GM12878 (cell line): ENCODE measurements at regions not wholly inside any gene's neighbourhood (a gene's known extent, or its start where the extent isn't known, plus 50 kb on each side); places are given as distances from the start of the nearest gene placed in this dataset.

Experiments
- ATAC-seq: fragments of 200-7000 bp; cut with Tn5 transposase; 3 replicates; pipeline ENCODE4 v1.9.1; 2020; ENCODE audit warnings: mild to moderate bottlenecking, moderate library complexity
- BruUV-seq: library from RNA; stranded (reverse); fragments of 400-500 nt; replicated peaks from 2 replicates; lab custom pipeline; 2021; lab: Mats Ljungman, UMichigan
- CTCF ChIA-PET: fragments of 300-600 bp; sonication (Branson Sonifier 250); formaldehyde crosslinking; extraction: SDS; loops from one replicate; lab custom pipeline; 2021; ENCODE audit warnings: inconsistent platforms; lab: Yijun Ruan, JAX
- POLR2A ChIA-PET: fragments of 350-600 bp; formaldehyde crosslinking; extraction: SDS; loops from one replicate; lab custom pipeline; 2021; ENCODE audit warnings: inconsistent platforms; lab: Charles Lee
- RAD21 ChIA-PET: fragments of 300-600 bp; sonication (Branson Sonifier 250); formaldehyde crosslinking; loops from one replicate; lab custom pipeline; 2023; ENCODE audit warnings: antibody characterized with exemption; ENCODE audit not compliant: unreplicated experiment; lab: Charles Lee
- SMC1A ChIA-PET: fragments of 300-600 bp; sonication (Branson Sonifier 250); formaldehyde crosslinking; loops from one replicate; lab custom pipeline; 2023; ENCODE audit not compliant: unreplicated experiment, uncharacterized antibody; lab: Charles Lee
- DNase-seq: peaks from one replicate; pipeline ENCODE4 v3.0.0-alpha.2; 2011; ENCODE audit warnings: low read depth, low spot score
- FAIRE-seq: peaks from 3 replicates; lab custom pipeline; 2011; peaks lifted over from hg19 to GRCh38; lab: Jason Lieb, UNC
- H2AFZ ChIP-seq: 2 replicates; pipeline ENCODE4 v1.6.0; 2011; ENCODE audit warnings: low read depth, low read length, control low read depth; ENCODE audit not compliant: control insufficient read depth
- H3K27ac ChIP-seq: 2 replicates; pipeline ENCODE4 v1.5.1; 2011; ENCODE audit warnings: control low read depth; ENCODE audit not compliant: control insufficient read depth, insufficient read depth
- H3K27me3 ChIP-seq, 2 experiments: replicated peaks in 1 of 2; 2 replicates each; pipeline versions ENCODE4 v1.6.0 to v1.6.1; 2011; ENCODE audit warnings: low read length in 1 of 2; ENCODE audit not compliant: control insufficient read depth in 2 of 2, insufficient read depth in 2 of 2
- H3K36me3 ChIP-seq, 2 experiments: 2 replicates each; pipeline ENCODE4 v1.5.1; 2011; ENCODE audit warnings: low read length in 1 of 2; ENCODE audit not compliant: control insufficient read depth in 2 of 2, insufficient read depth in 2 of 2
- H3K4me1 ChIP-seq: 2 replicates; pipeline ENCODE4 v1.6.1; 2011; ENCODE audit warnings: mild to moderate bottlenecking, low read length, moderate library complexity, mixed read lengths; ENCODE audit not compliant: control insufficient read depth, insufficient read depth
- H3K4me2 ChIP-seq: 2 replicates; pipeline ENCODE4 v1.6.0; 2011; ENCODE audit warnings: control low read depth; ENCODE audit not compliant: control insufficient read depth, insufficient read depth
- H3K4me3 ChIP-seq: fragments of 200-600 bp; sonication (generic); 2 replicates; pipeline ENCODE4 v1.5.1; 2016
- H3K79me2 ChIP-seq: 2 replicates; pipeline ENCODE4 v1.6.0; 2011; ENCODE audit warnings: low read length; ENCODE audit not compliant: control insufficient read depth, insufficient read depth
- H3K9ac ChIP-seq: 2 replicates; pipeline ENCODE4 v1.8.0; 2011; ENCODE audit warnings: low read length, control low read depth, mixed read lengths; ENCODE audit not compliant: control insufficient read depth, insufficient read depth
- H3K9me3 ChIP-seq: replicated peaks from 3 replicates; pipeline ENCODE4 v1.5.1; 2011; ENCODE audit warnings: mild to moderate bottlenecking, low read length; ENCODE audit not compliant: control insufficient read depth, insufficient read depth
- H4K20me1 ChIP-seq: 2 replicates; pipeline ENCODE4 v1.6.0; 2011; ENCODE audit not compliant: control insufficient read depth, insufficient read depth
- CEBPB ChIP-seq, 2 experiments: fragments of 150-350 bp in 1 of 2; IDR thresholded peaks; 2 replicates each; pipeline ENCODE4 v1.6.1; 2012 to 2014; ENCODE audit warnings: low read depth in 2 of 2, low read length in 2 of 2, borderline replicate concordance in 1 of 2, inconsistent platforms in 1 of 2
- FOS ChIP-seq: IDR thresholded peaks from 3 replicates; pipeline ENCODE4 v1.6.1; 2011; ENCODE audit warnings: borderline replicate concordance; ENCODE audit not compliant: insufficient read length; ENCODE audit errors: extremely low read depth
- IKZF2 ChIP-seq, 2 experiments: fragments of 450-650 bp; IDR thresholded peaks; 2 replicates each; pipeline ENCODE4 v1.6.1; 2017; ENCODE audit warnings: mild to moderate bottlenecking in 2 of 2, moderate library complexity in 2 of 2
- KAT2A ChIP-seq: conservative IDR thresholded peaks from 2 replicates; pipeline ENCODE4 v1.6.1; 2011; ENCODE audit warnings: low read depth, low read length; ENCODE audit not compliant: control insufficient read depth
- MTA3 ChIP-seq: IDR thresholded peaks from 2 replicates; pipeline ENCODE4 v1.6.1; 2012; ENCODE audit warnings: low read length, inconsistent platforms, borderline replicate concordance
- REST ChIP-seq: IDR thresholded peaks from 2 replicates; pipeline ENCODE4 v1.6.1; 2012; ENCODE audit warnings: mild to moderate bottlenecking, low read depth, low read length
- SIX5 ChIP-seq: IDR thresholded peaks from 2 replicates; pipeline ENCODE4 v1.6.1; 2011; ENCODE audit warnings: mild to moderate bottlenecking, low read depth, low read length, moderate library complexity; ENCODE audit not compliant: severe bottlenecking
- STAT1 ChIP-seq: fragments of 450-650 bp; conservative IDR thresholded peaks from 2 replicates; pipeline ENCODE4 v1.6.1; 2014; ENCODE audit warnings: antibody characterized with exemption, mild to moderate bottlenecking
- SUPT20H ChIP-seq: IDR thresholded peaks from 2 replicates; pipeline ENCODE4 v1.6.1; 2011; ENCODE audit warnings: low read depth, mild to moderate bottlenecking, low read length, moderate library complexity, borderline replicate concordance; ENCODE audit not compliant: control insufficient read depth
- YY1 ChIP-seq: IDR thresholded peaks from 2 replicates; pipeline ENCODE4 v1.6.1; 2011; ENCODE audit warnings: low read depth, mild to moderate bottlenecking, low read length
- WGBS: methylation state at CpG from one replicate; pipeline ENCODE4 v1.1.6; 2016; ENCODE audit warnings: low lambda C conversion rate; ENCODE audit not compliant: insufficient replicate concordance, insufficient coverage; ENCODE audit errors: missing lambda C conversion rate; 5-methylcytosine and 5-hydroxymethylcytosine counted together
- in situ Hi-C: fragments of 300-500 bp; cut with MboI; formaldehyde crosslinking; loops from 9 replicates; pipeline ENCODE4 v1.14.3; 2018; ENCODE audit warnings: mixed read lengths
- intact Hi-C: fragments of 100-400 bp; cut with micrococcal nuclease; formaldehyde crosslinking; loops from one replicate; pipeline ENCODE4 v1.14.2; 2022; ENCODE audit not compliant: unreplicated experiment

GRCh38 chr3:178109691-178110090 lies 426.5 kb upstream of the KCNMB2 start:
- Histone ChIP-seq H3K36me3 (no peaks in the 10 kb centered on the region), H3K27me3 (no peaks in the 10 kb centered on the region), H3K79me2 (no peaks in the 10 kb centered on the region), H3K4me1 (no peaks in the 10 kb centered on the region), H3K4me3 (no peak overlapping the region), H3K27ac (no peak overlapping the region), H3K9ac (no peak overlapping the region), H3K4me2 (no peak overlapping the region), H4K20me1 (no peaks in the 10 kb centered on the region), H3K9me3 (no peaks in the 10 kb centered on the region), H2AFZ (no peak overlapping the region)
- no peak for TF ChIP-seq KAT2A
- TF ChIP-seq YY1 = no peak
- no peak for TF ChIP-seq MTA3
- TF ChIP-seq FOS = no peak
- no peak for TF ChIP-seq STAT1
- TF ChIP-seq IKZF2 (IDR thresholded peaks at IDR 0.05) = no peak
- TF ChIP-seq SIX5 = no peak
- no peak for TF ChIP-seq REST
- TF ChIP-seq CEBPB (IDR thresholded peaks at IDR 0.05; ENCODE audit: borderline replicate concordance in 1 of 2, low read depth in 2 of 2, low read length in 2 of 2) = no peak
- TF ChIP-seq SUPT20H = no peak
- in situ Hi-C loops = no loop called here
- FAIRE-seq (no peak), ATAC-seq (no peak), DNase-seq (no peak)
- POLR2A ChIA-PET = no interaction called here
- RAD21 ChIA-PET = interaction anchor here (1.1 kb wide), 1 partner anchor 10 kb away, joined by 3 read pairs; no protein-coding TSS in a partner anchor
- BruUV-seq = no TSS peak
- intact Hi-C loops = no loop called here
- CTCF ChIA-PET = no interaction called here
- WGBS = 19% methylated on average over 2 of the region's 2 CpGs
- SMC1A ChIA-PET = interaction anchor here (1.1 kb wide), 1 partner anchor 276 kb away, joined by 3 read pairs; no protein-coding TSS in a partner anchor
